Panc1 (cell line): ENCODE measurements at regions not wholly inside any gene's neighbourhood (a gene's known extent, or its start where the extent isn't known, plus 50 kb on each side); places are given as distances from the start of the nearest gene placed in this dataset.

Source experiments
- ATAC-seq: fragments of 200-7000 bp; cut with Tn5 transposase; 2 replicates; pipeline ENCODE4 v1.9.1; 2020; ENCODE audit warnings: mild to moderate bottlenecking, moderate library complexity
- BruUV-seq: library from RNA; stranded (reverse); fragments of 400-500 nt; replicated peaks from 2 replicates; lab custom pipeline; 2021; lab: Mats Ljungman, UMichigan
- CTCF ChIA-PET: fragments of 300-600 bp; sonication (Branson Sonifier 250); formaldehyde crosslinking; loops from one replicate; lab custom pipeline; 2022; ENCODE audit warnings: antibody characterized with exemption; lab: Charles Lee
- POLR2A ChIA-PET: fragments of 300-600 bp; sonication (Branson Sonifier 250); formaldehyde crosslinking; loops from one replicate; lab custom pipeline; 2022; ENCODE audit warnings: antibody characterized with exemption; lab: Charles Lee
- DNase-seq: peaks from one replicate; pipeline ENCODE4 v3.0.0-alpha.2; 2010; ENCODE audit warnings: low read depth, low spot score
- H3K27ac ChIP-seq: 2 replicates; pipeline ENCODE4 v1.5.1; 2011; ENCODE audit warnings: mild to moderate bottlenecking, low read length, inconsistent platforms
- H3K27me3 ChIP-seq: fragments of 200-500 bp; sonication (Bioruptor generic); 2 replicates; pipeline ENCODE4 v1.6.0; 2014; ENCODE audit warnings: low read length, inconsistent platforms; ENCODE audit not compliant: control insufficient read depth, insufficient read depth
- H3K36me3 ChIP-seq: fragments of 200-500 bp; sonication (Bioruptor generic); 2 replicates; pipeline ENCODE4 v1.5.1; 2014; ENCODE audit warnings: inconsistent platforms, mild to moderate bottlenecking, low read length, moderate library complexity; ENCODE audit not compliant: control insufficient read depth, insufficient read depth
- H3K4me1 ChIP-seq: 2 replicates; pipeline ENCODE4 v1.5.1; 2011; ENCODE audit warnings: inconsistent platforms, mild to moderate bottlenecking, low read length, moderate library complexity; ENCODE audit not compliant: control insufficient read depth, insufficient read depth
- H3K4me3 ChIP-seq, 2 experiments: 2 replicates each; pipeline ENCODE4 v1.5.1; 2011 to 2012; ENCODE audit warnings: low read depth in 2 of 2, low read length in 2 of 2, mild to moderate bottlenecking in 2 of 2, inconsistent platforms in 1 of 2, moderate library complexity in 1 of 2
- H3K9me3 ChIP-seq: fragments of 200-500 bp; sonication (Bioruptor generic); 2 replicates; pipeline ENCODE4 v1.5.1; 2014; ENCODE audit warnings: low read depth, mild to moderate bottlenecking, inconsistent platforms, low read length, moderate library complexity; ENCODE audit not compliant: control insufficient read depth, insufficient read depth
- CTCF ChIP-seq: fragments of 450-650 bp; IDR thresholded peaks from 2 replicates; pipeline ENCODE4 v1.5.1; 2017; ENCODE audit warnings: mild to moderate bottlenecking
- POLR2AphosphoS5 ChIP-seq: IDR thresholded peaks from 2 replicates; pipeline ENCODE4 v1.6.1; 2012; ENCODE audit warnings: mild to moderate bottlenecking, low read depth, low read length, moderate library complexity
- REST ChIP-seq, 2 experiments: IDR thresholded peaks; 2 replicates each; pipeline ENCODE4 v1.6.1; 2011 to 2012; ENCODE audit warnings: low read depth in 2 of 2, control low read depth in 1 of 2, low read length in 1 of 2, mild to moderate bottlenecking in 1 of 2, moderate library complexity in 1 of 2; ENCODE audit not compliant: insufficient read depth in 1 of 2
- SIN3A ChIP-seq: IDR thresholded peaks from 2 replicates; pipeline ENCODE4 v1.6.1; 2012; ENCODE audit warnings: low read depth, mild to moderate bottlenecking, low read length, moderate library complexity, borderline replicate concordance; ENCODE audit not compliant: insufficient read depth
- TCF7L2 ChIP-seq: IDR thresholded peaks from 2 replicates; pipeline ENCODE4 v1.6.1; 2011; ENCODE audit warnings: mild to moderate bottlenecking, low read depth, low read length, inconsistent platforms
- in situ Hi-C: cut with HindIII; loops from 2 replicates; pipeline ENCODE4 v1.10.0; 2016; ENCODE audit warnings: low sequenced_read_pairs, low pct_unique_long_range_greater_than_20kb
- intact Hi-C: fragments of 100-400 bp; cut with micrococcal nuclease; formaldehyde crosslinking; loops from one replicate; pipeline ENCODE4 v1.10.0; 2022; ENCODE audit not compliant: unreplicated experiment

GRCh38 chr7:83821866-83822265 lies 172.9 kb upstream of the SEMA3E start:
- BruUV-seq, result no TSS peak
- ChIA-PET CTCF (no interaction called here), POLR2A (no interaction called here)
- intact Hi-C loops, result no loop called here
- no peak for ATAC-seq
- Histone ChIP-seq H3K4me3 (no peak overlapping the region), H3K27ac (no peak overlapping the region), H3K9me3 (no peaks in the 10 kb centered on the region), H3K4me1 (no peaks in the 10 kb centered on the region), H3K36me3 (no peaks in the 10 kb centered on the region), H3K27me3 (no peaks in the 10 kb centered on the region)
- TF ChIP-seq POLR2AphosphoS5 (no peak), REST (IDR thresholded peaks at IDR 0.05; ENCODE audit: insufficient read depth in 1 of 2, low read depth in 2 of 2, low read length in 1 of 2) (no peak), SIN3A (no peak), TCF7L2 (no peak), CTCF (no peak)
- DNase-seq, result no peak
- in situ Hi-C loops, result no loop called here

GRCh38 chr7:83820641-83821040 lies 171.7 kb upstream of the SEMA3E start:
- ChIA-PET CTCF (no interaction called here), POLR2A (no interaction called here)
- in situ Hi-C loops, result no loop called here

More at GRCh38 chr7:83820641-83821040, 171.7 kb upstream of the SEMA3E start:
- intact Hi-C loops, result no loop called here
- Histone ChIP-seq H3K4me3 (no peak overlapping the region), H3K36me3 (no peaks in the 10 kb centered on the region), H3K27me3 (no peaks in the 10 kb centered on the region), H3K27ac (no peak overlapping the region), H3K9me3 (no peaks in the 10 kb centered on the region), H3K4me1 (no peaks in the 10 kb centered on the region)
- no peak for DNase-seq
- no peak for ATAC-seq
- BruUV-seq, result no TSS peak
- TF ChIP-seq POLR2AphosphoS5, result no peak
- TF ChIP-seq CTCF, result no peak
- no peak for TF ChIP-seq SIN3A
- TF ChIP-seq TCF7L2, result no peak
- no peak for TF ChIP-seq REST (IDR thresholded peaks at IDR 0.05; ENCODE audit: insufficient read depth in 1 of 2, low read depth in 2 of 2, low read length in 1 of 2)
